NCI-H128 (cell line): ENCODE measurements at regions not wholly inside any gene's neighbourhood (a gene's known extent, or its start where the extent isn't known, plus 50 kb on each side); places are given as distances from the start of the nearest gene placed in this dataset.
"Not testable (repeated sequence)": the region's sequence is repeated elsewhere in the genome, so short reads cannot be mapped to it uniquely, and the experiment has no call there.

ENCODE experiments used
- DNase-seq: peaks from one replicate; lab custom pipeline; 2025; ENCODE audit not compliant: unreplicated experiment; lab: John Stamatoyannopoulos, UW

GRCh38 chr18:59057493-59057795 lies 82.2 kb upstream of the SEC11C start:
- no peak for DNase-seq

GRCh38 chr18:59057969-59058368 lies 81.7 kb upstream of the SEC11C start:
- DNase-seq: no peak

- no peak for DNase-seq
Measured at GRCh38 chr18:59059140-59059539, 80.5 kb upstream of the SEC11C start.

GRCh38 chr18:59060551-59060950 lies 79.1 kb upstream of the SEC11C start:
- no peak for DNase-seq

GRCh38 chr18:59061914-59062642 lies 77.6 kb upstream of the SEC11C start:
- DNase-seq: no peak

GRCh38 chr18:59062643-59063006 lies 77.1 kb upstream of the SEC11C start:
- no peak for DNase-seq

- no peak for DNase-seq
Measured at GRCh38 chr18:59063300-59063906, 76.3 kb upstream of the SEC11C start.

- no peak for DNase-seq
Measured at GRCh38 chr18:59063912-59064311, 75.8 kb upstream of the SEC11C start.

- no peak for DNase-seq
Measured at GRCh38 chr18:59065684-59066083, 74.0 kb upstream of the SEC11C start.

- DNase-seq: no peak
Measured at GRCh38 chr18:59067873-59068272, 71.8 kb upstream of the SEC11C start.

- no peak for DNase-seq
Measured at GRCh38 chr18:59068276-59069071, 71.2 kb upstream of the SEC11C start.

- no peak for DNase-seq
Measured at GRCh38 chr18:59070181-59070912, 69.3 kb upstream of the SEC11C start.

GRCh38 chr18:59072727-59073421 lies 66.8 kb upstream of the SEC11C start:
- no peak for DNase-seq

- DNase-seq: no peak
Measured at GRCh38 chr18:59075923-59076322, 63.8 kb upstream of the SEC11C start.

GRCh38 chr18:59079264-59079663 lies 60.4 kb upstream of the SEC11C start:
- DNase-seq: no peak

- not testable (repeated sequence) for DNase-seq
Measured at GRCh38 chr18:59079687-59080501, 59.8 kb upstream of the SEC11C start.

- DNase-seq: no peak
Measured at GRCh38 chr18:59083136-59083818, 56.4 kb upstream of the SEC11C start.

GRCh38 chr18:59085126-59085794 lies 54.4 kb upstream of the SEC11C start:
- no peak for DNase-seq

GRCh38 chr18:59085797-59086196 lies 53.9 kb upstream of the SEC11C start:
- DNase-seq: no peak
